ENCODE measurements at regions not wholly inside any gene's neighbourhood (a gene's known extent, or its start where the extent isn't known, plus 50 kb on each side); places are given as distances from the start of the nearest gene placed in this dataset.
"Not testable (repeated sequence)": the region's sequence is repeated elsewhere in the genome, so short reads cannot be mapped to it uniquely, and the experiment has no call there.

DNA sequence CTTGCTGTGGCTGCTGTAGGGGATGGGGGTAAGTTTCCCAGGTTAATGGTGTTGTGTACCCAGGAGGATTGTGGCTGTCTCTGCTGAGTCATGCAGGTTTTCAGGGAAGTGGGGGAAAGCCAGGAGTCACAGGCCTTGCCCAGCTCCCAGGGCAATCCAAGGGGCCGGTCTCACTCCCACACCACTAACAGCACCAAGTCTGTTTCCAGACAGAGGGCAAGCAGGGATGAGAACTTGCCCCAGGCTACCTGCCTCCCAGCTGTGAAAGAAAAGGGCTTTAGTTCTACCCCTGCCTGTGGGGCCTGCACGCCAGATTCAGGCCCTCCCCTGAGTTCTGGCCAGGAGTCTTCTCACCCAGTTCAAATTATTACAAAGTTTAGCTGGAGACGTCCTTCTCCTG lies 579.8 kb upstream of the ST8SIA4 start:
- H3K4me3 ChIP-seq (ENCODE audit: control insufficient read depth, low read depth, low read length): no peak overlapping the region
- peak; percentile 3 for DNase-seq (ENCODE audit: low read depth)
- TF ChIP-seq CTCF (conservative IDR thresholded peaks at IDR 0.05; ENCODE audit: control insufficient read depth, insufficient read depth, low read depth, low read length): no peak

- DNase-seq (ENCODE audit: low read depth): peak; percentile 62
- TF ChIP-seq CTCF (conservative IDR thresholded peaks at IDR 0.05; ENCODE audit: control insufficient read depth, insufficient read depth, low read depth, low read length): no peak
- no peak overlapping the region for H3K4me3 ChIP-seq (ENCODE audit: control insufficient read depth, low read depth, low read length)
Measured at GRCh38 chr5:101473483-101473882, 570.4 kb upstream of the ST8SIA4 start.

GRCh38 chr5:101461455-101461854 lies 558.4 kb upstream of the ST8SIA4 start:
- H3K4me3 ChIP-seq (ENCODE audit: control insufficient read depth, low read depth, low read length): no peak overlapping the region
- no peak for DNase-seq (ENCODE audit: low read depth)
- no peak for TF ChIP-seq CTCF (conservative IDR thresholded peaks at IDR 0.05; ENCODE audit: control insufficient read depth, insufficient read depth, low read depth, low read length)

- DNase-seq (ENCODE audit: low read depth): no peak
- no peak overlapping the region for H3K4me3 ChIP-seq (ENCODE audit: control insufficient read depth, low read depth, low read length)
- no peak for TF ChIP-seq CTCF (conservative IDR thresholded peaks at IDR 0.05; ENCODE audit: control insufficient read depth, insufficient read depth, low read depth, low read length)
Measured at GRCh38 chr5:101458587-101458986, 555.5 kb upstream of the ST8SIA4 start.

DNA sequence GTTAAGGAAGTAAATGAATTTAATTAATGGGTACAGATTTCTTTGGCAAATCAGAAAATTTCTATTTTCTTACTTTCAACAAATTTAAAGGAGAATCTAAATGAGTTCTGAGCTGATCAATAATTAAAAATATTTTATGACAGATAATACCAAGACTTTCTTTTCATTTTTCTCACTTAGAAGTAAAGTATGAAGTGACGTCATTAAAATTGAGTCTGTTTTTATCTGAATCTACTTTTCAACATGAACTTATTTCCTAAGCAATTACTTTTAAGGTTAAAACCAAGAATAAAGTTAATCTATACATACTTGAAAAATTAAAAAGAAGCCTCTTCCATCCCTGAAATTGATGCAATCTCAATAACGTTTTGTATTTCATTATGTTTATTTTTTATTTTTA lies 552.8 kb upstream of the ST8SIA4 start:
- no peak overlapping the region for H3K4me3 ChIP-seq (ENCODE audit: control insufficient read depth, low read depth, low read length)
- no peak for TF ChIP-seq CTCF (conservative IDR thresholded peaks at IDR 0.05; ENCODE audit: control insufficient read depth, insufficient read depth, low read depth, low read length)
- no peak for DNase-seq (ENCODE audit: low read depth)

DNA sequence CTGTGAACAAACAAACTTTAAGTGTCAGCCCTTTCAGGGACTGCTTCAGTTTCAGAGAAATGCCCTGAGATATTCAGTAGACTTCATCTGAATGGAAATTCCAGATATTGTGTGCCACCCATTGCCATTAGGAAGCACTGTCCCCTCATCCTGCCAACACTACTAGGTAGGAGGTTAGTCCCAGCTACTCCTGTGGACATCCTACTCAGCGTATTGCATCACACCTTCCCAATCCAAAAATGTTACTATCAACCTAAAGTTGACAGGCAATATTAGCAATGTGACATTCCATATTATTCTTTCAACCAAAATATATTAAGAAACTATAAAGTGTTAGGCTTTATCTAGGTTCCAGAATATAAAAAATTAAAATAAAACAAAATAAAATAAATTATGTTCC lies 552.0 kb upstream of the ST8SIA4 start:
- no peak for TF ChIP-seq CTCF (conservative IDR thresholded peaks at IDR 0.05; ENCODE audit: control insufficient read depth, insufficient read depth, low read depth, low read length)
- DNase-seq (ENCODE audit: low read depth): no peak
- no peak overlapping the region for H3K4me3 ChIP-seq (ENCODE audit: control insufficient read depth, low read depth, low read length)

- DNase-seq (ENCODE audit: low read depth); H3K4me3 ChIP-seq (ENCODE audit: control insufficient read depth, low read depth, low read length): not testable (repeated sequence)
Measured at GRCh38 chr5:101442281-101442680, 539.2 kb upstream of the ST8SIA4 start.

Data from fibroblast of mammary gland (primary cell).